B cell (primary cell): ENCODE measurements at regions not wholly inside any gene's neighbourhood (a gene's known extent, or its start where the extent isn't known, plus 50 kb on each side); places are given as distances from the start of the nearest gene placed in this dataset.

Experiments
- EZH2 ChIP-seq: IDR thresholded peaks from 2 replicates; pipeline ENCODE4 v1.6.1; 2012; ENCODE audit warnings: borderline replicate concordance, low read depth, mild to moderate bottlenecking, moderate library complexity, low read length; ENCODE audit not compliant: insufficient read depth, poor library complexity, severe bottlenecking
- TF ChIP-seq, protein P1 (sequence below): fragments of 200-600 bp; IDR thresholded peaks from one replicate; pipeline ENCODE4 v1.8.0; 2022; ENCODE audit warnings: antibody characterized with exemption, mild to moderate bottlenecking

DNA sequence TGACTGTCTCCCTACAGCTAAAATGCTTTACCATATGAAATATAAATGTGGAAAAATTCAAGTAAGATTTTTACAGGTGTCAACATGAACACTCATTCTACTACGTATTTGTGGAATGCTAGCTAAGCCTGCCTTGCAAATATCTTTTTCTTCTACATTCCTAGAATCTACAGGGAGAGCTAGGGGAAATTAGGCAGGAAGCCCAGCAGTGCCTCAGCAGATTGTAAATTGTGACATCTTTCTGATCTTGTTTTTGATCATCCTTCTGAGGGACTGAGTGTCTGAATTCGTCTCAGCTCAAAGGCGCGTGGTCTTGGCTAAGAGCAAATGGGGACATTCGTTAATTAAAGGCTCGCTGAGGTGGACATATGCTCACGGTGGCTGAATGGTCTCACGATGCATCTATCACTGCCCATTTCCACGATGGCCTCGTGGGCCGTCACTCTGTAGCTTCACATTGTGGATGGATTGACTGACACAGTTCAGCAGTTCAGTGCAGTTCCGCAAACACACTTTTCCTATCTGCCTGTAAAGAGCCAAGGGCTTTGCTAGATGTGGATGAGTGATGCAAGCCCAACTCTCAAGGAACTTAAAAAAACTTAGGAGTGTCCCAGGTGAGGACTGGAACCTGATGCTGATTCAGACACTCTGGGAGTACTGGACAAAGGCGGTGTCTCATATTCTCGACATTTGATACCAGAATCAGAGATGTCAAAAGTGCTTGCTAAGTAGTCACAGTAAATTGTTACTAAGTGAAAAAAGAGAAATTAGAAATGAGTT, 562.5 kb downstream of the EFNB2 start:
- no peak for TF ChIP-seq EZH2
- TF ChIP-seq, protein P1, sequence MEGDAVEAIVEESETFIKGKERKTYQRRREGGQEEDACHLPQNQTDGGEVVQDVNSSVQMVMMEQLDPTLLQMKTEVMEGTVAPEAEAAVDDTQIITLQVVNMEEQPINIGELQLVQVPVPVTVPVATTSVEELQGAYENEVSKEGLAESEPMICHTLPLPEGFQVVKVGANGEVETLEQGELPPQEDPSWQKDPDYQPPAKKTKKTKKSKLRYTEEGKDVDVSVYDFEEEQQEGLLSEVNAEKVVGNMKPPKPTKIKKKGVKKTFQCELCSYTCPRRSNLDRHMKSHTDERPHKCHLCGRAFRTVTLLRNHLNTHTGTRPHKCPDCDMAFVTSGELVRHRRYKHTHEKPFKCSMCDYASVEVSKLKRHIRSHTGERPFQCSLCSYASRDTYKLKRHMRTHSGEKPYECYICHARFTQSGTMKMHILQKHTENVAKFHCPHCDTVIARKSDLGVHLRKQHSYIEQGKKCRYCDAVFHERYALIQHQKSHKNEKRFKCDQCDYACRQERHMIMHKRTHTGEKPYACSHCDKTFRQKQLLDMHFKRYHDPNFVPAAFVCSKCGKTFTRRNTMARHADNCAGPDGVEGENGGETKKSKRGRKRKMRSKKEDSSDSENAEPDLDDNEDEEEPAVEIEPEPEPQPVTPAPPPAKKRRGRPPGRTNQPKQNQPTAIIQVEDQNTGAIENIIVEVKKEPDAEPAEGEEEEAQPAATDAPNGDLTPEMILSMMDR = no peak
